ENCODE measurements at regions not wholly inside any gene's neighbourhood (a gene's known extent, or its start where the extent isn't known, plus 50 kb on each side); places are given as distances from the start of the nearest gene placed in this dataset.

DNA sequence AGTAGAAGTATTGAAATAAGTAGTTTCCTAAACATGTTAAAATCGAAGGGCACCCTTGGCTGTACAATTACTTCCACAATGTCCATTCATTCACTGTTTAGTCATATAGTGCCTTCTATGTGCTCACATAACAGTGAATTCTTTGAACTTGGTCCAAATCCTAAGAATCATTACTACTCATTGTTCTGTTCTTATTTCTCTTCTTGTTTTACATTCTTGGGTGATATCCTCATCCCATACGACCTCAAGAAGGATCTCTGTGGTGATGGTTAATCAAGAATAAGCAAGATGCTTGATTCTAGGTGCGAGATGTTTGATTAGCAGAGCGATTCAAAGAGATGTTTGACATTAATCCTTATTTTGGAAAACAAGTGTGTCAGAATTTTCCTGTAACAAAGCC, 667.4 kb upstream of the ZP4 start:
- Histone ChIP-seq H3K27ac (ENCODE audit: low read length) (no peak overlapping the region), H2AFZ (ENCODE audit: low read depth, low read length) (no peak overlapping the region), H3K27me3 (ENCODE audit: insufficient read depth, low read length, poor library complexity) (no peaks in the 10 kb centered on the region), H3K79me2 (ENCODE audit: insufficient read depth, low read length) (no peaks in the 10 kb centered on the region), H3K9ac (ENCODE audit: low read depth, low read length) (no peak overlapping the region), H3K36me3 (ENCODE audit: insufficient read depth, low read length) (no peaks in the 10 kb centered on the region), H3K4me1 (ENCODE audit: insufficient read depth, low read length) (no peaks in the 10 kb centered on the region), H3K4me2 (ENCODE audit: insufficient read depth, low read length) (no peak overlapping the region), H3K9me3 (ENCODE audit: insufficient read depth, low read length, severe bottlenecking) (no peaks in the 10 kb centered on the region), H4K20me1 (ENCODE audit: insufficient read depth, low read length) (no peaks in the 10 kb centered on the region), H3K4me3 (ENCODE audit: low read depth in 1 of 2, low read length in 2 of 2) (no peak overlapping the region)
- DNase-seq = no peak
- TF ChIP-seq, protein P1, sequence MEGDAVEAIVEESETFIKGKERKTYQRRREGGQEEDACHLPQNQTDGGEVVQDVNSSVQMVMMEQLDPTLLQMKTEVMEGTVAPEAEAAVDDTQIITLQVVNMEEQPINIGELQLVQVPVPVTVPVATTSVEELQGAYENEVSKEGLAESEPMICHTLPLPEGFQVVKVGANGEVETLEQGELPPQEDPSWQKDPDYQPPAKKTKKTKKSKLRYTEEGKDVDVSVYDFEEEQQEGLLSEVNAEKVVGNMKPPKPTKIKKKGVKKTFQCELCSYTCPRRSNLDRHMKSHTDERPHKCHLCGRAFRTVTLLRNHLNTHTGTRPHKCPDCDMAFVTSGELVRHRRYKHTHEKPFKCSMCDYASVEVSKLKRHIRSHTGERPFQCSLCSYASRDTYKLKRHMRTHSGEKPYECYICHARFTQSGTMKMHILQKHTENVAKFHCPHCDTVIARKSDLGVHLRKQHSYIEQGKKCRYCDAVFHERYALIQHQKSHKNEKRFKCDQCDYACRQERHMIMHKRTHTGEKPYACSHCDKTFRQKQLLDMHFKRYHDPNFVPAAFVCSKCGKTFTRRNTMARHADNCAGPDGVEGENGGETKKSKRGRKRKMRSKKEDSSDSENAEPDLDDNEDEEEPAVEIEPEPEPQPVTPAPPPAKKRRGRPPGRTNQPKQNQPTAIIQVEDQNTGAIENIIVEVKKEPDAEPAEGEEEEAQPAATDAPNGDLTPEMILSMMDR (IDR thresholded peaks at IDR 0.05; ENCODE audit: borderline replicate concordance, extremely low read depth, low read length, poor library complexity, severe bottlenecking) = no peak
- no peak for TF ChIP-seq EZH2 (IDR thresholded peaks at IDR 0.05; ENCODE audit: borderline replicate concordance, low read depth, low read length, severe bottlenecking)
- ATAC-seq (ENCODE audit: insufficient read depth, low read depth) = no peak

DNA sequence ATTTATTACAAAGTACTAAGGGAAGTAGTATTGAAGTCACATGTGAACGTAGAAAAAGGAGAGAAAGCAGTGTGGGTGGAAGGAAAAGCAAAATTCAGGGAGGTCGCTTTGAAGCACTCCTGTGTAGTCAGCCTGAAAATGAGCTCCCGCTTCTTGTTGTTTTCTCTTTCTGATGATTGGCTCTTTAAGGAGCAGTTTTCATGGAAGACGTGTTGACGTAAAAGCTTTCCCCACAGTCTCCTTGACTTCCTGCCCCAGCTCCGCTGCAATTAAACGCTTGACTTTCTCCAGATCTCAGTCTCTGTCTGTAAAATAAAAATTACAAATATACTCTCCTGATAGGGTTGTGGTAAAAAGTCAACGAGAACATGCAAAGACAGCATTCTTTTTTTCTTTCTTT, 661.5 kb upstream of the ZP4 start:
- Histone ChIP-seq H3K9me3 (ENCODE audit: insufficient read depth, low read length, severe bottlenecking) (no peaks in the 10 kb centered on the region), H3K4me3 (ENCODE audit: low read depth in 1 of 2, low read length in 2 of 2) (no peak overlapping the region), H3K79me2 (ENCODE audit: insufficient read depth, low read length) (no peaks in the 10 kb centered on the region), H4K20me1 (ENCODE audit: insufficient read depth, low read length) (no peaks in the 10 kb centered on the region), H3K4me1 (ENCODE audit: insufficient read depth, low read length) (no peaks in the 10 kb centered on the region), H3K27ac (ENCODE audit: low read length) (no peak overlapping the region), H3K27me3 (ENCODE audit: insufficient read depth, low read length, poor library complexity) (no peaks in the 10 kb centered on the region), H3K4me2 (ENCODE audit: insufficient read depth, low read length) (no peak overlapping the region), H3K9ac (ENCODE audit: low read depth, low read length) (no peak overlapping the region), H2AFZ (ENCODE audit: low read depth, low read length) (no peak overlapping the region), H3K36me3 (ENCODE audit: insufficient read depth, low read length) (no peaks in the 10 kb centered on the region)
- DNase-seq (no peak), ATAC-seq (ENCODE audit: insufficient read depth, low read depth) (no peak)
- TF ChIP-seq, protein P1 (IDR thresholded peaks at IDR 0.05; ENCODE audit: borderline replicate concordance, extremely low read depth, low read length, poor library complexity, severe bottlenecking) = no peak
- no peak for TF ChIP-seq EZH2 (IDR thresholded peaks at IDR 0.05; ENCODE audit: borderline replicate concordance, low read depth, low read length, severe bottlenecking)

DNA sequence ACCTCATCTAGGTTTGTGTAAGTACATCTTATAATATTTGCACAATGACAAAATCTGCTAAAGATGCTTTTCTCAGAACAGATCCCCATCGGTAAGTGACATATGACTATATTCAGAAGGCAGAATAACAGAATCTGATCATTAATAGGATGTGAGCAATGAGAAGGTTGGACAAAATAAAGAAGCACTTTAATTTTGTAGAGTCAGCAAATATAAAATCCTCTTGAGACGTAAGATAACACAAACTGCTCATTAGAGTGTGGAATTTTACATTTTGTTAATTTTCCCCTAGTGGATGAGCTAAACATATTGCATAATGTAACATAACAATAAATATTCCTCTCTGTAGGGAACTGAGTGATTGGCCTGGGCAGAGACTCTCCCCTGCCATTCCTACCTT, 658.4 kb upstream of the ZP4 start:
- no peak overlapping the region for H3K4me3 ChIP-seq (ENCODE audit: low read depth in 1 of 2, low read length in 2 of 2)
- no peak overlapping the region for H3K27ac ChIP-seq (ENCODE audit: low read length)
- H3K4me2 ChIP-seq (ENCODE audit: insufficient read depth, low read length) = no peak overlapping the region
- no peaks in the 10 kb centered on the region for H3K4me1 ChIP-seq (ENCODE audit: insufficient read depth, low read length)
- H3K79me2 ChIP-seq (ENCODE audit: insufficient read depth, low read length) = no peaks in the 10 kb centered on the region
- no peak overlapping the region for H2AFZ ChIP-seq (ENCODE audit: low read depth, low read length)
- ATAC-seq (ENCODE audit: insufficient read depth, low read depth) (no peak), DNase-seq (no peak)
- no peaks in the 10 kb centered on the region for H3K36me3 ChIP-seq (ENCODE audit: insufficient read depth, low read length)
- TF ChIP-seq, protein P1 (IDR thresholded peaks at IDR 0.05; ENCODE audit: borderline replicate concordance, extremely low read depth, low read length, poor library complexity, severe bottlenecking) = no peak
- TF ChIP-seq EZH2 (IDR thresholded peaks at IDR 0.05; ENCODE audit: borderline replicate concordance, low read depth, low read length, severe bottlenecking) = no peak
- no peaks in the 10 kb centered on the region for H3K9me3 ChIP-seq (ENCODE audit: insufficient read depth, low read length, severe bottlenecking)
- H3K9ac ChIP-seq (ENCODE audit: low read depth, low read length) = no peak overlapping the region
- H4K20me1 ChIP-seq (ENCODE audit: insufficient read depth, low read length) = no peaks in the 10 kb centered on the region
- H3K27me3 ChIP-seq (ENCODE audit: insufficient read depth, low read length, poor library complexity) = no peaks in the 10 kb centered on the region

DNA sequence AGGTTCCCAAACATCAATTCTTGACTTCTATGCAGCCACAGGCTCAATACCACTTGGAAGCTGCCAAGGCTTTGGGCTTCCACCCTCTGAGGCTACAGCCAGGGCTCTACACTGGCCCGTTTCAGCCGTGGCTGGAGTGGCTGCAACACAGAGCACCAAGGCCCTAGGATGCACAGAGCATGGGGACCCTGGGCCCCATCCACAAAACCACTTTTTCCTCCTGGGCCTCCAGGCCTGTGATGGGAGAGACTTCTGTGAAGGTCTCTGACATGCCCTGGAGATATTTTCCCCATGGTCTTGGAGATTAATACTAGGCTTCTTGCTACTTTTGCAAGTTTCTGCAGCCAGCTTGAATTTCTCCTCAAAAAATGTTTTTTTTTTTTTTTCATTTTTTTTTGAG, 655.4 kb upstream of the ZP4 start:
- Histone ChIP-seq H3K4me2 (ENCODE audit: insufficient read depth, low read length) (no peak overlapping the region), H3K27ac (ENCODE audit: low read length) (no peak overlapping the region), H3K36me3 (ENCODE audit: insufficient read depth, low read length) (no peaks in the 10 kb centered on the region), H3K9me3 (ENCODE audit: insufficient read depth, low read length, severe bottlenecking) (no peaks in the 10 kb centered on the region), H4K20me1 (ENCODE audit: insufficient read depth, low read length) (no peaks in the 10 kb centered on the region), H3K4me1 (ENCODE audit: insufficient read depth, low read length) (no peaks in the 10 kb centered on the region), H3K9ac (ENCODE audit: low read depth, low read length) (no peak overlapping the region), H3K27me3 (ENCODE audit: insufficient read depth, low read length, poor library complexity) (no peaks in the 10 kb centered on the region), H3K79me2 (ENCODE audit: insufficient read depth, low read length) (no peaks in the 10 kb centered on the region), H2AFZ (ENCODE audit: low read depth, low read length) (no peak overlapping the region), H3K4me3 (ENCODE audit: low read depth in 1 of 2, low read length in 2 of 2) (no peak overlapping the region)
- no peak for ATAC-seq (ENCODE audit: insufficient read depth, low read depth)
- TF ChIP-seq, protein P1 (IDR thresholded peaks at IDR 0.05; ENCODE audit: borderline replicate concordance, extremely low read depth, low read length, poor library complexity, severe bottlenecking) = no peak
- TF ChIP-seq EZH2 (IDR thresholded peaks at IDR 0.05; ENCODE audit: borderline replicate concordance, low read depth, low read length, severe bottlenecking) = no peak
- DNase-seq = no peak

Data from DND-41 (cell line).